ENCODE measurements at regions not wholly inside any gene's neighbourhood (a gene's known extent, or its start where the extent isn't known, plus 50 kb on each side); places are given as distances from the start of the nearest gene placed in this dataset.

DNA sequence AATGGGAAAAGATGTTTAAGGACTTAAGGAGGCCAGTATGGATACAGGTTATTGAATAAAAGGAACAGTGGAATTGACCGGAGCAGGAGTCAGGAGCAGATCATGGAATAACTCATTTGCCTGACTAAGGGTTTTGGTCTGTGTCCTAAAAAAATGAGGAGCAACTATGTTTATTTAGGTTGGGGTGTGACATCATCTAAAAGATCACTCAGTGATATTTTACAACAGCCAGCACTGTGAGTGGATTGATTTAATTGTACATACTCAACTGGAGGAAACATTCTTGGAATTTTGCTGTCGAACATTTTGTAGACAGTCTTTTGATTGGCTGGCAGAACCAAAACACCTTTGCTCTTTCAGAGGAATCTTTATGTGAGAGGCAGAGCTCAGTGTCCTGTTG lies 348.6 kb upstream of the CDIN1 start:
- TF ChIP-seq, protein P1, sequence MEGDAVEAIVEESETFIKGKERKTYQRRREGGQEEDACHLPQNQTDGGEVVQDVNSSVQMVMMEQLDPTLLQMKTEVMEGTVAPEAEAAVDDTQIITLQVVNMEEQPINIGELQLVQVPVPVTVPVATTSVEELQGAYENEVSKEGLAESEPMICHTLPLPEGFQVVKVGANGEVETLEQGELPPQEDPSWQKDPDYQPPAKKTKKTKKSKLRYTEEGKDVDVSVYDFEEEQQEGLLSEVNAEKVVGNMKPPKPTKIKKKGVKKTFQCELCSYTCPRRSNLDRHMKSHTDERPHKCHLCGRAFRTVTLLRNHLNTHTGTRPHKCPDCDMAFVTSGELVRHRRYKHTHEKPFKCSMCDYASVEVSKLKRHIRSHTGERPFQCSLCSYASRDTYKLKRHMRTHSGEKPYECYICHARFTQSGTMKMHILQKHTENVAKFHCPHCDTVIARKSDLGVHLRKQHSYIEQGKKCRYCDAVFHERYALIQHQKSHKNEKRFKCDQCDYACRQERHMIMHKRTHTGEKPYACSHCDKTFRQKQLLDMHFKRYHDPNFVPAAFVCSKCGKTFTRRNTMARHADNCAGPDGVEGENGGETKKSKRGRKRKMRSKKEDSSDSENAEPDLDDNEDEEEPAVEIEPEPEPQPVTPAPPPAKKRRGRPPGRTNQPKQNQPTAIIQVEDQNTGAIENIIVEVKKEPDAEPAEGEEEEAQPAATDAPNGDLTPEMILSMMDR (IDR thresholded peaks at IDR 0.05), result no peak
- TF ChIP-seq POLR2A (IDR thresholded peaks at IDR 0.05), result no peak
